SK-N-SH (cell line): ENCODE measurements at regions not wholly inside any gene's neighbourhood (a gene's known extent, or its start where the extent isn't known, plus 50 kb on each side); places are given as distances from the start of the nearest gene placed in this dataset.

Experiments used
- CHD2 ChIP-seq: fragments of 150-350 bp; IDR thresholded peaks from 2 replicates; pipeline ENCODE4 v1.6.1; 2018; ENCODE audit warnings: low read length; ENCODE audit not compliant: partially characterized antibody
- CTCF ChIP-seq: fragments of 200-600 bp; sonication (generic); IDR thresholded peaks from 2 replicates; pipeline ENCODE4 v1.6.1; 2017; ENCODE audit warnings: antibody characterized with exemption, mild to moderate bottlenecking, moderate library complexity
- EP300 ChIP-seq, 2 experiments: IDR thresholded peaks; 2 replicates each; pipeline versions ENCODE4 v1.4.0 to v1.6.1; 2012; ENCODE audit warnings: borderline replicate concordance in 1 of 2, low read depth in 1 of 2, low read length in 1 of 2
- EZH2phosphoT487 ChIP-seq: fragments of 200-600 bp; sonication (generic); IDR thresholded peaks from 2 replicates; pipeline ENCODE4 v1.6.1; 2017; ENCODE audit warnings: low read depth, mixed run types, mild to moderate bottlenecking, antibody characterized with exemption, moderate library complexity, borderline replicate concordance
- FOXJ3 ChIP-seq: sonication (generic); formaldehyde crosslinking; IDR thresholded peaks from 2 replicates; pipeline ENCODE4 v1.5.1; 2020; ENCODE audit warnings: mild to moderate bottlenecking, missing genetic modification reagents
- PBX3 ChIP-seq: IDR thresholded peaks from 2 replicates; pipeline ENCODE4; 2012
- POLR2AphosphoS5 ChIP-seq: IDR thresholded peaks from 2 replicates; pipeline ENCODE4 v1.6.1; 2012; ENCODE audit warnings: low read depth, low read length
- REST ChIP-seq: IDR thresholded peaks from 2 replicates; pipeline ENCODE4 v1.6.1; 2012; ENCODE audit warnings: mild to moderate bottlenecking, low read depth, low read length, moderate library complexity
- RFX5 ChIP-seq: IDR thresholded peaks from 2 replicates; pipeline ENCODE4 v1.6.1; 2012; ENCODE audit warnings: mild to moderate bottlenecking, improper control_type of control experiment, low read length
- SIN3A ChIP-seq: IDR thresholded peaks from 2 replicates; pipeline ENCODE4 v1.6.1; 2012; ENCODE audit warnings: low read depth, mild to moderate bottlenecking, low read length, moderate library complexity, borderline replicate concordance
- TAF1 ChIP-seq: IDR thresholded peaks from 2 replicates; pipeline ENCODE4 v1.6.1; 2012; ENCODE audit warnings: low read depth, mild to moderate bottlenecking, low read length, moderate library complexity, borderline replicate concordance
- YY1 ChIP-seq: IDR thresholded peaks from 2 replicates; pipeline ENCODE4 v1.4.0; 2012; ENCODE audit warnings: low read depth, mild to moderate bottlenecking

GRCh38 chr14:22202313-22202712 is 386.7 kb downstream of the DAD1 start:
- TF ChIP-seq RFX5 (no peak), EZH2phosphoT487 (no peak), SIN3A (no peak), YY1 (no peak), CTCF (no peak), EP300 (IDR thresholded peaks at IDR 0.05; ENCODE audit: borderline replicate concordance in 1 of 2, low read depth in 1 of 2, low read length in 1 of 2) (no peak), PBX3 (no peak), FOXJ3 (CRISPR knock-in tag) (no peak), CHD2 (no peak), TAF1 (no peak), REST (no peak), POLR2AphosphoS5 (no peak)
